ENCODE measurements at regions not wholly inside any gene's neighbourhood (a gene's known extent, or its start where the extent isn't known, plus 50 kb on each side); places are given as distances from the start of the nearest gene placed in this dataset.

DNA sequence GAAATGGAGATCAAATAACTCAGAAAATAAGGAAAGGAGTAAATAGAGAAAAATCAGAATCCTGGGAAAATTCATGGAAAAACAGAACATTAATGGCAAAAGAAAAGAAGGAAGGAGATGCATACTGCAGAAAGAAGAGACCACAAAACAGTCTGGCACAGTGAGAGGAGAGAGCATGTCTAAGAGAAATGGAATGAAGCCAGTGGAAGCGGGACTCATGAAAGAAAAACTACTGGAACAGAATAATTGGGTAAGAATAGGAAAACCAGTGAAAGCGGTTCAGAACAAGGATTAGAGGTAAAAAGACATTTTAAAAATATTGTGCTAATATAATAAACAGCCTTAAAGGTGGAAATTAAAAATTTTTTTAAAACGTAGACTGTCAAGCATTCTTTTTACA lies 93.6 kb upstream of the GREM2 start:
- TF ChIP-seq, protein P1, sequence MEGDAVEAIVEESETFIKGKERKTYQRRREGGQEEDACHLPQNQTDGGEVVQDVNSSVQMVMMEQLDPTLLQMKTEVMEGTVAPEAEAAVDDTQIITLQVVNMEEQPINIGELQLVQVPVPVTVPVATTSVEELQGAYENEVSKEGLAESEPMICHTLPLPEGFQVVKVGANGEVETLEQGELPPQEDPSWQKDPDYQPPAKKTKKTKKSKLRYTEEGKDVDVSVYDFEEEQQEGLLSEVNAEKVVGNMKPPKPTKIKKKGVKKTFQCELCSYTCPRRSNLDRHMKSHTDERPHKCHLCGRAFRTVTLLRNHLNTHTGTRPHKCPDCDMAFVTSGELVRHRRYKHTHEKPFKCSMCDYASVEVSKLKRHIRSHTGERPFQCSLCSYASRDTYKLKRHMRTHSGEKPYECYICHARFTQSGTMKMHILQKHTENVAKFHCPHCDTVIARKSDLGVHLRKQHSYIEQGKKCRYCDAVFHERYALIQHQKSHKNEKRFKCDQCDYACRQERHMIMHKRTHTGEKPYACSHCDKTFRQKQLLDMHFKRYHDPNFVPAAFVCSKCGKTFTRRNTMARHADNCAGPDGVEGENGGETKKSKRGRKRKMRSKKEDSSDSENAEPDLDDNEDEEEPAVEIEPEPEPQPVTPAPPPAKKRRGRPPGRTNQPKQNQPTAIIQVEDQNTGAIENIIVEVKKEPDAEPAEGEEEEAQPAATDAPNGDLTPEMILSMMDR (IDR thresholded peaks at IDR 0.05), result no peak
- no peak for TF ChIP-seq POLR2A (IDR thresholded peaks at IDR 0.05)

Data from testis (tissue), 2 donors.